Progenitor cell of endocrine pancreas (in vitro differentiated cells): ENCODE measurements at regions not wholly inside any gene's neighbourhood (a gene's known extent, or its start where the extent isn't known, plus 50 kb on each side); places are given as distances from the start of the nearest gene placed in this dataset.

Source experiments
- DNase-seq: peaks from one replicate; pipeline ENCODE4 v3.0.0; 2021; ENCODE audit warnings: low spot score; ENCODE audit not compliant: unreplicated experiment
- H3K27ac Mint-ChIP-seq: 2 replicates; pipeline ENCODE4 v1.8.0; 2021; ENCODE audit warnings: mild to moderate bottlenecking, moderate library complexity, mixed read lengths
- H3K27me3 Mint-ChIP-seq: 2 replicates; pipeline ENCODE4 v1.8.0; 2021; ENCODE audit warnings: mixed read lengths
- H3K36me3 Mint-ChIP-seq: 2 replicates; pipeline ENCODE4 v1.8.0; 2022; ENCODE audit warnings: mixed read lengths; ENCODE audit not compliant: insufficient read depth
- H3K4me1 Mint-ChIP-seq: 2 replicates; pipeline ENCODE4 v1.8.0; 2021; ENCODE audit warnings: low read depth, mixed read lengths
- H3K4me3 Mint-ChIP-seq: 2 replicates; pipeline ENCODE4 v1.8.0; 2021; ENCODE audit warnings: low read depth, mild to moderate bottlenecking, moderate library complexity, mixed read lengths
- H3K9me3 Mint-ChIP-seq: 2 replicates; pipeline ENCODE4 v1.8.0; 2021; ENCODE audit warnings: low read depth, mixed read lengths
- TF ChIP-seq, protein P1 (sequence below): fragments of 200-600 bp; sonication (generic); IDR thresholded peaks from one replicate; pipeline ENCODE4 v1.5.0; 2021; ENCODE audit warnings: antibody characterized with exemption, mild to moderate bottlenecking; ENCODE audit not compliant: unreplicated experiment

DNA sequence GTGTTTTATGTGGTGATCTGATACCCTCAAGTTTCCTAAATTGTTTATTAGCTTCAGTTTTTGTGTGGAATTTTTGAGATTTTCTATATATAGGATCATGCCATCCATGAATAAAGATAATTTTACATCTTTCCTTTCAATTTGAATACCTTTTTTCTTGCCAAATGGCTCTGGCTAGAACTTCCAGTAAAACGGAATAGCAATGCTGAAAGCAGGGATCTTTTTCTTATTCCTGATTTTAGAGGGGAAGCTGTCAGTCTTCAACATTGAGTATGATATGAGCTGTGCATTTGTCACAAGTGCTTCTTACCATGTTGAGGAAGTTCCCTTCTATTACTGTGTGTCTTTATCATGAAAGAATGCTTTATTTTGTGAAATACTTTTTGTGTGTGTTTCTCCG, 618.8 kb downstream of the FGF9 start:
- Mint-ChIP-seq H3K36me3 (peaks cover 1% of the 10 kb centered on the region), H3K27ac (no peak overlapping the region), H3K4me3 (no peak overlapping the region), H3K4me1 (no peaks in the 10 kb centered on the region), H3K27me3 (no peaks in the 10 kb centered on the region), H3K9me3 (no peaks in the 10 kb centered on the region)
- DNase-seq, result no peak
- TF ChIP-seq, protein P1, sequence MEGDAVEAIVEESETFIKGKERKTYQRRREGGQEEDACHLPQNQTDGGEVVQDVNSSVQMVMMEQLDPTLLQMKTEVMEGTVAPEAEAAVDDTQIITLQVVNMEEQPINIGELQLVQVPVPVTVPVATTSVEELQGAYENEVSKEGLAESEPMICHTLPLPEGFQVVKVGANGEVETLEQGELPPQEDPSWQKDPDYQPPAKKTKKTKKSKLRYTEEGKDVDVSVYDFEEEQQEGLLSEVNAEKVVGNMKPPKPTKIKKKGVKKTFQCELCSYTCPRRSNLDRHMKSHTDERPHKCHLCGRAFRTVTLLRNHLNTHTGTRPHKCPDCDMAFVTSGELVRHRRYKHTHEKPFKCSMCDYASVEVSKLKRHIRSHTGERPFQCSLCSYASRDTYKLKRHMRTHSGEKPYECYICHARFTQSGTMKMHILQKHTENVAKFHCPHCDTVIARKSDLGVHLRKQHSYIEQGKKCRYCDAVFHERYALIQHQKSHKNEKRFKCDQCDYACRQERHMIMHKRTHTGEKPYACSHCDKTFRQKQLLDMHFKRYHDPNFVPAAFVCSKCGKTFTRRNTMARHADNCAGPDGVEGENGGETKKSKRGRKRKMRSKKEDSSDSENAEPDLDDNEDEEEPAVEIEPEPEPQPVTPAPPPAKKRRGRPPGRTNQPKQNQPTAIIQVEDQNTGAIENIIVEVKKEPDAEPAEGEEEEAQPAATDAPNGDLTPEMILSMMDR, result no peak

DNA sequence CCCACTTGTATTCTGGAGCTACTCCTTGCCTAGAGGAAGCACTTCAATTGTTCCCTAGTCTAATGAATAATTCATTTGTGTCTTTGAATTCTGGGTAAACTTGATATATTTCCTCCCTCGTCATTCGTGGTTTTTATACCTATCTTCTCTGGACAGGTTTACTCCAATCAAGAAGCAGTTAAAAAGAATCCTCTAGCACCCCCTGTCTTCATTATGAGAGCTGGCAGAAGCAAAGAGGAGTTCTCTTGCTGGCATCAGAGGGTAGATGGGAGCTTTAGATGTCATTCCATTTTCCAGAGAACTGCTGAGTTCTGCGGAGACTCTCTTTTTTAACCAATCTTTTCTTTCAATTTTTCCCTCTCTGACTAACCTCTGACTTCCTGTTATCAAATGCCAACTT, 627.7 kb downstream of the FGF9 start:
- H3K4me3 Mint-ChIP-seq, result no peak overlapping the region
- peaks cover 29% of the 10 kb centered on the region for H3K9me3 Mint-ChIP-seq
- H3K27ac Mint-ChIP-seq, result no peak overlapping the region
- no peaks in the 10 kb centered on the region for H3K27me3 Mint-ChIP-seq
- H3K36me3 Mint-ChIP-seq, result peaks cover 12% of the 10 kb centered on the region
- no peaks in the 10 kb centered on the region for H3K4me1 Mint-ChIP-seq
- TF ChIP-seq, protein P1, result no peak
- no peak for DNase-seq

DNA sequence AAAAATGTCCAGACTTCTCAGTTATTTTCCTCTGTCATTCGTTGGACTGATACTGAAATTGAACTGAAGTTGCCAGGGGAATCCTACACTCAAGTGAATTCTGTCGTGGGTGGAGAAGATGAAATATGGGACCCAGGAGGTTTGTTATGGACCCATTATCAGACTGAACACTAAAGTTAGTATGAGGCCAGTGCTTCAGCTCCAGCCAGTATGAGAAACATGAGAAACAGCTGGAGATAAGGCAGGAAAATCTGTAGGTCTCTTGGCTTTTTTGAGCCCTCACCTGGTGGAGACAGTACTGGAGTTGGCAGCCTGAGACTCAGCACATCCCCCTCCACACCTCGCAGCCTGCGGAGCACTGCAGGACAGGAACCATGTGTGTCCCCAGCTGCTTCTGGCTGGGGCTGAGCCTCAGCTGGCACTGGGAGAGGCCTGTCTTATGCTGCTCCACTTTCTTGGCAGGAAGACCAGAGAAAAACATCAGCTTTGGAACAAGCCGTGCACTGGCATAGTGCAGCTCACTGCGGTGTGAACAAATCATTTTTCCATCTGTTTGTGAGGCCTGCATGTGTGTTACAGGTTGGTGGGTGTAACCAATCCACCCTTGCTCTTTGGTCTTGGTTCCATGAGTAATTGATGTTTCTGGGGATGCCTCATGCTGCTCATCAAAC, 641.0 kb downstream of the FGF9 start:
- Mint-ChIP-seq H3K4me3 (no peak overlapping the region), H3K27me3 (no peaks in the 10 kb centered on the region), H3K27ac (no peak overlapping the region), H3K4me1 (no peaks in the 10 kb centered on the region), H3K9me3 (peaks cover 8% of the 10 kb centered on the region), H3K36me3 (peaks cover 3% of the 10 kb centered on the region)
- DNase-seq, result no peak
- TF ChIP-seq, protein P1, result no peak

DNA sequence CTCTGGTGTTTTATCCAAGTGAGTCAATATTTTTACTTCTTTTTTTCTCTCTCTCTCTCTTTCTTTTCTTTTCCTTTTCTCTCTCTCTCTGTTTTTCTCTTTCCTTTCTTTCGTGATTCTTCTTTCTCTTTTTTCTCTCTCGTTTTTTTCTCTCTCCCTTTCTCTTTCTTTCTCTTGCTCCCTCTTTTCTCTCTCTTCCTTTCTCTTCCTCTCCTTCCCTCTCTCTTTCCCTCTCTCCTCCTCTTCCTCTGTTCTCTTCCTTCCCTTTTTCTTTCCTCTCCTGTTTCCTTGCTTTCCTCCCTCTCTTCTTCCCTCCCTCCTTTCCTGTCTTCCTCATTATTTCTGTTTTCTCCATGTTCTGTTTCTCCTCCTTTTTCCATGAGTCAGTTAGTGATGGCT, 641.5 kb downstream of the FGF9 start:
- peaks cover 8% of the 10 kb centered on the region for H3K9me3 Mint-ChIP-seq
- peaks cover 3% of the 10 kb centered on the region for H3K36me3 Mint-ChIP-seq
- H3K4me3 Mint-ChIP-seq, result no peak overlapping the region
- no peak overlapping the region for H3K27ac Mint-ChIP-seq
- H3K4me1 Mint-ChIP-seq, result no peaks in the 10 kb centered on the region
- TF ChIP-seq, protein P1, result no peak
- no peaks in the 10 kb centered on the region for H3K27me3 Mint-ChIP-seq
- DNase-seq, result no peak

DNA sequence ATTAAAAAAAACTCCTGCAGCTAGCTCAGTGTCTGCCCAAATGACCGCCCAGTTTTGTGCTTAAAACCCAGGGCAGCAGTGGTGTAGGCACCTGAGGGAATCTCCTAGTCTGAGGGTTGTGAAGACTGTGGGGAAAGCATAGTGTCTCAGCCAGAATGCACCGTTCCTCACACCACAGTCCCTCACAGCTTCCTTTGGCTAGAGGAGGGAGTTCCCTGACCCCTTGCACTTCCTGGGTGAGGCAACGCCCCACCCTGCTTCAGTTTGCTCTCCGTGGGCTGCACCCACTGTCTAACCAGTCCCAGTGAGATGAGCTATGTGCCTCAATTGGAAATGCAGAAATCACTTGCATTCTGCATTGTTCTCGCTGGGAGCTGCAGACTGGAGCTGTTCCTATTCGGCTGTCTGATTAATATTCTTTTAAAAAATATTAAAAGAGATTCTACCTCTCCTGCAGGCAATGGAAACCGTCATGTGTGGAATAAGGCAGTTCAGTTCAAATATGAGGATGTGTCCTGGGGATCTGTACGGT, 645.7 kb downstream of the FGF9 start:
- no peak overlapping the region for H3K27ac Mint-ChIP-seq
- no peaks in the 10 kb centered on the region for H3K36me3 Mint-ChIP-seq
- DNase-seq, result no peak
- TF ChIP-seq, protein P1, result no peak
- H3K9me3 Mint-ChIP-seq, result peaks cover 6% of the 10 kb centered on the region
- no peaks in the 10 kb centered on the region for H3K27me3 Mint-ChIP-seq
- no peaks in the 10 kb centered on the region for H3K4me1 Mint-ChIP-seq
- no peak overlapping the region for H3K4me3 Mint-ChIP-seq
